IPS DF 6.9 (cell line): ENCODE measurements at regions not wholly inside any gene's neighbourhood (a gene's known extent, or its start where the extent isn't known, plus 50 kb on each side); places are given as distances from the start of the nearest gene placed in this dataset.
"Not testable (repeated sequence)": the region's sequence is repeated elsewhere in the genome, so short reads cannot be mapped to it uniquely, and the experiment has no call there.

Experiments
- DNase-seq: peaks from one replicate; pipeline ENCODE4 v3.0.0-alpha.2; 2013; ENCODE audit warnings: low read depth, low spot score
- H3K27ac ChIP-seq: one replicate; pipeline ENCODE4 v1.5.1; 2013; ENCODE audit warnings: low read length, control low read depth
- H3K27me3 ChIP-seq: 2 replicates; pipeline ENCODE4 v1.6.1; 2013; ENCODE audit warnings: mild to moderate bottlenecking, low read length; ENCODE audit not compliant: control insufficient read depth, insufficient read depth
- H3K36me3 ChIP-seq: 2 replicates; pipeline ENCODE4 v1.6.1; 2013; ENCODE audit warnings: low read length; ENCODE audit not compliant: control insufficient read depth, insufficient read depth
- H3K4me1 ChIP-seq: 2 replicates; pipeline ENCODE4 v1.6.1; 2013; ENCODE audit warnings: low read length; ENCODE audit not compliant: control insufficient read depth, insufficient read depth
- H3K4me3 ChIP-seq: 2 replicates; pipeline ENCODE4 v1.5.1; 2013; ENCODE audit warnings: mild to moderate bottlenecking, low read length
- H3K9me3 ChIP-seq: 2 replicates; pipeline ENCODE4 v1.6.1; 2013; ENCODE audit warnings: low read length, inconsistent platforms; ENCODE audit not compliant: control insufficient read depth, insufficient read depth
- WGBS: extraction: QIAGEN DNeasy Blood & Tissue Kit; methylation state at CpG from one replicate; pipeline ENCODE4 v1.1.7; 2013; ENCODE audit warnings: mixed read lengths, missing lambda C conversion rate; ENCODE audit not compliant: insufficient read length, insufficient coverage; 5-methylcytosine and 5-hydroxymethylcytosine counted together

DNA sequence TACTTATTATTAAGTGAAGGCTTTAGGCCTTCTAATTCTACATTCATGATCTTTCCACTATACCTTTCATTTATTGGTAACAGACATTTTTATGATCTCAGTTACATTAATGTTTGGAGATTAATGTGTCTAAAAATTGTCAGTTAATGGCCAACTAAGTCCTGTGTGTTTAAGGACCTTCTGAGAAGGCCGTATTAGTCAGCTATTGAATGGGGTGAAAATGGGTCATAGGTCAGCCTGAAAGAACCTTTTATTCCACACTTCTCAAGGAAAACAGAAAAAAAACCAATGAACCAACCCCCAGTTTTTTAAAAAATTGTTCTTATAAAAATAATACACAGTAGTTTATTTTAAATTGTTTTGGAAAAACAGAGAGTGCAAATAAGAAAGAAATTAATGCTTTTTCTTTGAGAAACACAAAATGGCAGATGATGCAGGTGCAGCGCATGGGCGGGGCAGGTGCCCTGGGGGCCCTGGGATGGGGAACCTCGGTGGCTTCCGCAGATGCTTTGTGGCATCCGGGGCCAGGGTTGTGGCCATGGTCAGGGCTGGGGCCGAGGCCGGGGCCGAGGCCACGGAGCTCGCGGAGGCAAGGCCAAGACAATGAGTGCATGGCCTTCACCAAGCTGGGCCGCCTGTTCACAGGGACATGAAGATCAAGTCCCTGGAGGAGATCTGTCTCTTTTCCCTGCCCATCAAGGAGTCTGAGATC is 141.9 kb downstream of the SPATA31D1 start:
- Histone ChIP-seq H3K4me3 (no peak overlapping the region), H3K9me3 (no peaks in the 10 kb centered on the region), H3K36me3 (no peaks in the 10 kb centered on the region), H3K27ac (no peak overlapping the region), H3K4me1 (no peaks in the 10 kb centered on the region), H3K27me3 (no peaks in the 10 kb centered on the region)
- DNase-seq: no peak
- WGBS: no CpG with 5 or more reads among the region's 13 CpGs

DNA sequence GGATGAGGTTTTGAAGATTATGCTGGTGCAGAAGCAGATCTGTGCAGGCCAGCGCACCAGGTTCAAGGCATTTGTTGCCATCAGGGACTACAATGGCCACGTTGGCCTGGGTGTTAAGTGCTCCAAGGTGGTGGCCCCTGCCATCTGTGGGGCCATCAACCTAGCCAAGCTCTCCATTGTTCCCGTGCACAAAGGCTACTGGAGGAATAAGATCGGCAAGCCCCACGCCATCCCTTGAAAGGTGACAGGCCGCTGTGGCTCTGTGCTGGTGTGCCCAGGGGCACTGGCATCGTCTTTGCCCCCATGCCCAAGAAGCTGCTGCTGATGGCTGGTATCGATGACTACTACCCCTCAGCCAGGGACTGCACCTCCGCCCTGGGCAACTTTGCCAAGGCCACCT is 142.5 kb downstream of the SPATA31D1 start:
- no peaks in the 10 kb centered on the region for H3K4me1 ChIP-seq
- H3K27me3 ChIP-seq: no peaks in the 10 kb centered on the region
- DNase-seq: no peak
- no CpG with 5 or more reads among the region's 9 CpGs for WGBS
- no peak overlapping the region for H3K27ac ChIP-seq
- no peaks in the 10 kb centered on the region for H3K36me3 ChIP-seq
- H3K9me3 ChIP-seq: no peaks in the 10 kb centered on the region
- no peak overlapping the region for H3K4me3 ChIP-seq

DNA sequence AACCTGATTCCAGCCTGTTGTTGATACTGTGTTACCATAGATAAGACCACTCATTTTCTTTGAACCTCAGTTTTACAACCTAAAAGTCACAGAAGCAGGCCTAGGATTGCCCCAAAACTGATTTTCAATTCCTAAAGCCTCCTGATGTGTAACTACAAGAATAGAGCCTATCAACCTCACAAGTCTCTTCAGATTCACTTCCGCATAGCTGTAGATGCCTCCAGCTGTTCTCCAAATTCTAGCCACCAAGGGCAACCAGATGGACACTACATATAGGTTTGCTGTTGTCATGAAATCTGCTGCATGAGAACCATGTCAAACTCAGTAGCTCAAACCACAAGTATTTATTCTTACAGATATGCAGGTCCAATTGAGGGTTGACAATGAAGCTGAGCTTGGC is 143.5 kb downstream of the SPATA31D1 start:
- no peaks in the 10 kb centered on the region for H3K27me3 ChIP-seq
- no peaks in the 10 kb centered on the region for H3K4me1 ChIP-seq
- no peak overlapping the region for H3K4me3 ChIP-seq
- H3K27ac ChIP-seq: no peak overlapping the region
- no peaks in the 10 kb centered on the region for H3K9me3 ChIP-seq
- DNase-seq: no peak
- H3K36me3 ChIP-seq: no peaks in the 10 kb centered on the region
- WGBS: no CpG with 5 or more reads among the region's 1 CpG

DNA sequence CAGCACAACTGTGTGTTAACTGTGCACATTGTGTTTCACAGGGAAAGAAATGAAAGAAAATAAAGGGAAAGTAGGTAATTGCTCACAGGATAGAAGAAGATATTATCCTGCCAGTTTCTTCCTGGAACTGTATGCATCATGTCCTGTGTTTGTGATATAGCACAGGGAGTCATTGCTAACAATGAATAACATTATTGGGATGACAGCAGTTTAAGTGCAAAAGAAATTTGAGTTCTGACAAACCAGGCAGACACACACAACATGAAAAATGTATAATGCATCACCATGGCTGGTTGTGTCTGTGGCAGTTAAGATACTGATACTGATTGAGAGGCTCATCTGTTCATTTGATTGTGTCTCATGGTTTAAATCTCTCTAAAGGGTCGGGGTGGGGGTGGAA is 145.4 kb downstream of the SPATA31D1 start:
- Histone ChIP-seq H3K27me3 (no peaks in the 10 kb centered on the region), H3K9me3 (no peaks in the 10 kb centered on the region), H3K4me3 (no peak overlapping the region), H3K27ac (no peak overlapping the region), H3K4me1 (no peaks in the 10 kb centered on the region), H3K36me3 (no peaks in the 10 kb centered on the region)
- DNase-seq: no peak
- no CpG with 5 or more reads among the region's 1 CpG for WGBS

DNA sequence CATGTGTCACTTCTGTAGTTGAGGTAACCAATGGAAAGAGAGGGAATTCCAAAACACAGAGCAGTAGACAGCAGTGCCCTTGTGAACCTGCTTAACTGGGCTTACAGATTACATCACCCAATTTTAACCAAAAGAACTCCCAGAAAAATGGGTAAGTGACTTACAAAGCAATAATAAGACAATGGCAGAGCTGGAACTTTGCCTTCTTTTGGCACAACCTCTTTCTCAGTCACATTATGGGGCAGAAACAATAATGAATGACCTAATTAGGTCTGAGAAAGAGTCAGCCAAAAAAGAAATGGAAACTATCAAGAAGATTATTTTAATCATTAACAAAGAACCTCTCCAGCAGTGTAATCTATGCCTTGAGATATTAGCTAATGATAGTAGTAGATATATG is 146.5 kb downstream of the SPATA31D1 start:
- DNase-seq: no peak
- no peaks in the 10 kb centered on the region for H3K27me3 ChIP-seq
- no peaks in the 10 kb centered on the region for H3K9me3 ChIP-seq
- no peak overlapping the region for H3K27ac ChIP-seq
- no peaks in the 10 kb centered on the region for H3K4me1 ChIP-seq
- H3K36me3 ChIP-seq: no peaks in the 10 kb centered on the region
- H3K4me3 ChIP-seq: no peak overlapping the region

DNA sequence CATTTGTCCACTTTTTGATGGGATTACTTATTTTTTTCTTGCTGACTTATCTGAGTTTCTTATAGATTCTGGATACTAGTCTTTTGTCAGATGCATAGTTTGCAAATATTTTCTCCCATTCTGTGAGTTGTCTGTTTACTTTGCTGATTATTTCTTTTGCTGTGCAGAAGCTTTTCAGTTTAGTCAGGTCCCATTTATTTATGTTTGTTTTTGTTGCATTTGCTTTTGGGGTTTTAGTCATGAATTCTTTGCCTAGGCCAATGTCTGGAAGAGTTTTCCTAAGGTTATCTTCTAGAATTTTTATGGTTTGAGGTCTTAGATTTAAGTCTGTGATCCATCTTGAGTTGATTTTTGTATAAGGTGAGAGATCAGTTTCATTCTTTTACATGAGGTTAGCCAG is 149.5 kb downstream of the SPATA31D1 start:
- H3K4me3 ChIP-seq, DNase-seq, H3K27me3 ChIP-seq, H3K36me3 ChIP-seq, H3K27ac ChIP-seq, H3K4me1 ChIP-seq, H3K9me3 ChIP-seq: not testable (repeated sequence)

DNA sequence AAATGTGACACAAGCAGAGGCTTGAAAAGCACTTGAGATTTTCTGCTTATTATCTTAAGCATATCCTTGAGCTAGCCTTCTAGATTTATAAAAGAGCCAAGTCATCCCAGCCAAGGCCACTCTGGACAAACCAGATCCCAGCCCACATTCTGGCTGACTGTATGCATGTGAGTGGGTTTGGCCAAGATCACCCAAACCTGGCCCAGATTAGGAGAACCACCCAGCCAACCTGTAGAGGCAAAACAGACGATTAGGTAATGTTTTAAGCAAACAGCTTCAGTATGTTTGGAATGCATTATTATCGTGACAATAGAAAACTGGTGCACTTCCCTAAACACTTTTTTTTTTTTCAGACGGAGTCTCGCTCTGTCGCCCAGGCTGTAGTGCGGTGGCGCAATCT is 151.9 kb downstream of the SPATA31D1 start:
- Histone ChIP-seq H3K4me3 (no peak overlapping the region), H3K27me3 (no peaks in the 10 kb centered on the region), H3K9me3 (no peaks in the 10 kb centered on the region), H3K36me3 (no peaks in the 10 kb centered on the region), H3K4me1 (no peaks in the 10 kb centered on the region; the same call in 1 of the 2 replicates), H3K27ac (no peak overlapping the region)
- no CpG with 5 or more reads among the region's 7 CpGs for WGBS
- no peak for DNase-seq

DNA sequence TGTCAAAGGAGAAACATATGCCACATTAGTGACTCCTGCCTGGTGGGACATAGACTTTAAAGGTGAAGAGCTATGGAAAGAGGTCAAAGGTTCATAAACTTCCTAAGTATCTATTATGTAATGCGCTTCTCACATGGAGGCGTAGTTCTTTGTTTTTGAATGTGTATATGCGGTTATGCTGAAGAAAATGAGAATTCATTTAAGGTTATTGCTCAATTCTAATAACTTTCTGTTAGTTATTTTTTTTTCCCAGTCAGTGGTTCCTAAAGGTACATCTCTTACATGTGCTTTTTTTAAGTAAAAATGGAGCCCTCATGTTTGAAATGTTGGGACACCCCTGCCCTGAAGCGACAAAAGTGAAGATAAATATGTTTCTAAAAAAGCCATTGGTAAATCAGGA is 156.2 kb downstream of the SPATA31D1 start:
- no peaks in the 10 kb centered on the region for H3K27me3 ChIP-seq
- H3K9me3 ChIP-seq: no peaks in the 10 kb centered on the region
- WGBS: no CpG with 5 or more reads among the region's 4 CpGs
- no peak overlapping the region for H3K4me3 ChIP-seq
- no peak overlapping the region for H3K27ac ChIP-seq
- DNase-seq: no peak
- no peaks in the 10 kb centered on the region; the same call in 1 of the 2 replicates for H3K4me1 ChIP-seq
- H3K36me3 ChIP-seq: no peaks in the 10 kb centered on the region

DNA sequence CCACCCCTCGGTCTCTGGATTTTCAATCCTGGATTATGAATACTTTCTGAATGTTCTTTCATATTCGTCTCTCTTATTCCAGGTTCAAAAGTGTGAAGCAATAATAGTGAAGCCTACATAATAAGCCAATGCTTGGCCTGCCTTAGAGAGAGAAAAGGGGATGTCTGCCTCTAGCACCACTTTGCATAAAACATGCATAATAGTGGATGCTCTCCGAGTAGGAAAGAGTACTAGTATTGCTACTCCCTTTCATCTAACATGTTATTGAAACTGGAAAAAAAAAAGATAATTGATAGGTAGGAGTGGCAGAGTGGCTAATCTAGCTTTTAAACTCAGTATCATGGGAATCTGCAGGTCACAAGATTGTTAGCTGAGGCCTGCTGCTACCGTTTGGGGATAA is 158.1 kb downstream of the SPATA31D1 start:
- no peak for DNase-seq
- no peaks in the 10 kb centered on the region for H3K9me3 ChIP-seq
- no CpG with 5 or more reads among the region's 4 CpGs for WGBS
- H3K36me3 ChIP-seq: no peaks in the 10 kb centered on the region
- H3K27ac ChIP-seq: no peak overlapping the region
- no peaks in the 10 kb centered on the region for H3K27me3 ChIP-seq
- no peak overlapping the region for H3K4me3 ChIP-seq
- no peaks in the 10 kb centered on the region; the same call in 1 of the 2 replicates for H3K4me1 ChIP-seq

DNA sequence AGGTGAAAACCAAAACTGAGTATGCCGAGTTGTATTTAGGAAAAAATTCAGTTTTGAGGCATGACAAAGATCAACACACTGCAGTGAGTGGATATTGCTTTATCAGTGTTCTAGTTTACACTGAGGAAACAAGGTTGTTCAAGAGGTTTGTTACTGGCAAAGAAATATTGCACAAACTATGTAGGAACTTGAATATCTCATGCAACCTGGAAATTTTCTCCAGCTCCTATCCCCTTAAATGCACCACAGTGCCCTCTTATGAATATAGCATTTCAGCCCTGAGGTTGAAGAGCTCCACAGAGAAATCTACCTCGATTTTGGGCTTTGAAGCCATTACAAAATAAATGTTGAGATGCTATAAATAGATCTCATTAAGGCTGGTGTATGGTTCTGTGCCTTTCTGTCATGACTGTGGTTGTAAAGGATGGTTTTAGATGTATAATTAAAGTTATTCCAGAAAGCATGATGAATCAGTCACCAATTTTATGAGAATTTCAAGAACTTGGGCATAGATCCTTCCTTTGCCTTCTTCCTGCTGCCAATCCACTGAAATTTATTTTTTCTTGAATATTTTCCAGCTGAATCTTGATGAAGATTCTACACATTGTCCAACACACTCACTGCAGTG is 159.3 kb downstream of the SPATA31D1 start:
- no CpG with 5 or more reads among the region's 2 CpGs for WGBS
- H3K4me1 ChIP-seq: no peaks in the 10 kb centered on the region
- H3K27me3 ChIP-seq: no peaks in the 10 kb centered on the region
- no peak for DNase-seq
- H3K9me3 ChIP-seq: no peaks in the 10 kb centered on the region
- H3K36me3 ChIP-seq: no peaks in the 10 kb centered on the region
- H3K4me3 ChIP-seq: no peak overlapping the region
- no peak overlapping the region for H3K27ac ChIP-seq

DNA sequence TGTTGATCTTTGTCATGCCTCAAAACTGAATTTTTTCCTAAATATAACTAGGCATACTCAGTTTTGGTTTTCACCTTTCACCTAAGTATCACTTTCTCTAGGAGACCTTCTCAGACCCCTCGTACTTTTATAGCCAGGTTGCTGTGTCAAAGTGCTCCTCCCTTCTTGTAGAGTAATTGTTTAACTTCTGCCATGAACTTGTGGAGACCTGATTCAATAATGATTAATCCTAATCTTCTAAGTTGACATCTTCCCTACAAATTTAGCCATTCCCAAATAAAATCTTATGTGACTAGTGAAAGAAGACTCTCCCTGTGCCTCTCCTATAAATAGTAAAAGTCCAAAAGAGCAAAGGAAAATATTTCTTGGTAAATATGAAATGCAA is 159.8 kb downstream of the SPATA31D1 start:
- H3K4me1 ChIP-seq: no peaks in the 10 kb centered on the region
- no CpG with 5 or more reads among the region's 1 CpG for WGBS
- H3K9me3 ChIP-seq: no peaks in the 10 kb centered on the region
- no peak overlapping the region for H3K27ac ChIP-seq
- no peaks in the 10 kb centered on the region for H3K27me3 ChIP-seq
- no peaks in the 10 kb centered on the region for H3K36me3 ChIP-seq
- DNase-seq: no peak
- no peak overlapping the region for H3K4me3 ChIP-seq
